ENCODE measurements at regions not wholly inside any gene's neighbourhood (a gene's known extent, or its start where the extent isn't known, plus 50 kb on each side); places are given as distances from the start of the nearest gene placed in this dataset.

GRCh38 chr3:30945291-30945690 is 50.8 kb upstream of the GADL1 start:
- DNase-seq: no peak

- DNase-seq: no peak
Measured at GRCh38 chr3:30948426-30948825, 54.0 kb upstream of the GADL1 start.

- no peak for DNase-seq
Measured at GRCh38 chr3:30951826-30952225, 57.4 kb upstream of the GADL1 start.

GRCh38 chr3:30952786-30953185 is 58.3 kb upstream of the GADL1 start:
- no peak for DNase-seq

GRCh38 chr3:30954426-30954825 is 60.0 kb upstream of the GADL1 start:
- no peak for DNase-seq

GRCh38 chr3:30962084-30962483 is 67.6 kb upstream of the GADL1 start:
- no peak for DNase-seq

- DNase-seq: peak in 1 of 2 experiments; percentile 25
Measured at GRCh38 chr3:30962493-30962892, 68.0 kb upstream of the GADL1 start.

- DNase-seq: no peak
Measured at GRCh38 chr3:30963223-30963722, 68.8 kb upstream of the GADL1 start.

GRCh38 chr3:30964612-30965011 is 70.2 kb upstream of the GADL1 start:
- DNase-seq: no peak

- DNase-seq: no peak
Measured at GRCh38 chr3:30966896-30967295, 72.4 kb upstream of the GADL1 start.

GRCh38 chr3:30970183-30970582 is 75.7 kb upstream of the GADL1 start:
- DNase-seq: no peak

- DNase-seq: no peak
Measured at GRCh38 chr3:30972449-30972848, 78.0 kb upstream of the GADL1 start.

GRCh38 chr3:30974071-30974470 is 79.6 kb upstream of the GADL1 start:
- DNase-seq: no peak

GRCh38 chr3:30977592-30977991 is 83.1 kb upstream of the GADL1 start:
- no peak for DNase-seq

- no peak for DNase-seq
Measured at GRCh38 chr3:30980993-30981392, 86.5 kb upstream of the GADL1 start.

- no peak for DNase-seq
Measured at GRCh38 chr3:30982416-30983075, 88.1 kb upstream of the GADL1 start.

- DNase-seq: no peak
Measured at GRCh38 chr3:30984855-30985749, 90.6 kb upstream of the GADL1 start.

- no peak for DNase-seq
Measured at GRCh38 chr3:30986551-30986950, 92.1 kb upstream of the GADL1 start.

- no peak for DNase-seq
Measured at GRCh38 chr3:30988769-30989168, 94.3 kb upstream of the GADL1 start.

GRCh38 chr3:30989276-30990030 is 95.0 kb upstream of the GADL1 start:
- peak; percentile 20 to 71 for DNase-seq

GRCh38 chr3:30996467-30996866 is 102.0 kb upstream of the GADL1 start:
- DNase-seq: no peak

GRCh38 chr3:31002730-31003129 is 108.3 kb upstream of the GADL1 start:
- DNase-seq: no peak

GRCh38 chr3:31004025-31004678 is 109.7 kb upstream of the GADL1 start:
- DNase-seq: no peak
